Left ventricle myocardium superior (tissue), 1 donor: ENCODE measurements at regions not wholly inside any gene's neighbourhood (a gene's known extent, or its start where the extent isn't known, plus 50 kb on each side); places are given as distances from the start of the nearest gene placed in this dataset.

Source experiments
- ATAC-seq: fragments of 200-7000 bp; cut with Tn5 transposase; one replicate; pipeline ENCODE4 v1.9.1; 2020; ENCODE audit warnings: mild to moderate bottlenecking, moderate library complexity
- DNase-seq: peaks from one replicate; pipeline ENCODE4 v3.0.0-alpha.2; 2020
- intact Hi-C: fragments of 100-400 bp; cut with micrococcal nuclease; formaldehyde crosslinking; loops from one replicate; pipeline ENCODE4 v1.11.0; 2022
- donor health status: DM: no; HTN: yes; CAD: no; lungs with severe emphysema.

DNA sequence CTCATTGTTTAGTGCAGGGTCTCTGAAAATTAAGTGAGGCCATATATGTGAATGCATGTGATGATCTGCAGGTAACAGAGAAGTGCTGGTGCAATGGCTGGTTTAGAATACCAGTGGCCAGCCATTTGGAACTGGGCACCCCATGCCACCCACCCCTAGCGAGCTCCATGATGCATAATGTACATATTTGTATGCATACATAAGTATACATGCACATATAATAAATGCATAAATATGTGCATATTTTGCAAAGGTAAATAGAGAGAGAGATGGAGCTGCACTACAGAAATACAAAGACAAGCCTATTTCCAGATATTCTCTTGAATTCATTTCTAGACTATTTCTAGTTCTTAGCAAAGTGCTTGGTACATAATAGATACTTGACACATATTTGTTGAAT, 68.5 kb upstream of the IGSF21 start:
- intact Hi-C loops: no loop called here
- DNase-seq: no peak
- ATAC-seq: no peak

DNA sequence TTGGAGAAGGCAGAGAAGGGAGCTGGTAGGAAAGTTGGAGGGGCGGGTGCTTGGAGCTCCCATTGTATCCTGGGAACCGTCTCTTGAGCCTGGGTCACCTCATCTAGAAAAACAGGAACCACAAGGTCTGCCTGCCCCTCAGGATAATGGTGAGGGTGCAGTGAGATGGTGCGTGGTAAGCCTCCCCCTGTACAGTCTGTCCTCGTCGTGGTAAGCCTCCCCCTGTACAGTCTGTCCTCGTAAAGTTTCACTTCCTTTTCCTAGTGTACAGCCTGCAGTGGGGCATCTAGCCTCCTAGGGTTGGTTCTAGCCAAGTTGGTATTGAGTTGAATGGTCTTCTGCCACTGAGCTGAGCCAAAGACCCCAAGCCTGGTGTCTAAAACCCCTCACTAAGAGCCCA, 66.5 kb upstream of the IGSF21 start:
- peak; percentile 80 for ATAC-seq
- DNase-seq: no peak
- intact Hi-C loops: no loop called here

DNA sequence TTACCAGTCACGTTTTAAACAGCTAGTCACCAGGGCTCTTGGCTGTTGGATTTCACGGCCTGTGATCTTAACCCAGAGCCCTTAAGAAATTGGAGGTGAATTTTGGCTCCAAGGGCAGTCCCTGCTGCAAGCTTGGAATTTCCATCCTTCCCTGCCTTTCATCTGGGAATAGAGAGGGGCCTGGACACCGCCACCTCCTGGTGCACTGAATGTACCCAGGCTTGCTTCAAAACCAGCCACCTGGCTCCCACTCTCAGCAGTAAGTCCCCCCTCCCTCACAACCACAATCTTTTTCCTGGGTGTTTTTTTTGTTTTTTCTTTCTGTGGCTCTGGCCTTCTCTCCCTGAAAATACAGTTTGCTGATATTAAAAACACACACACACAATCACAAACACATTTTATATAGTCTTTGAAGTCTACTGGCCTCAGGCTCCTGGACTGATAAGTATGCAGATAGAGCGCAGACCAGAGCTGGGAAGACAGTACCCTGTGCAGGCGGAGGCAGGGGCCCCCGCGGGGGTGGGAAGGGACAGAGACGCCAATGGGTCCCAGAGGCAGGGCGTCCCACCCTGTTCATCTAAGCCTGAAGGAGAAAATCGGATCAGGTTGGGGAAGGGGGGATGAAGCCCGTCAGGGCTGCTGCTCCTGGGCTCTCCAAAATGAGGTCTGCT, 65.8 kb upstream of the IGSF21 start:
- DNase-seq (peak; percentile 32), ATAC-seq (no peak)
- intact Hi-C loops: no loop called here

DNA sequence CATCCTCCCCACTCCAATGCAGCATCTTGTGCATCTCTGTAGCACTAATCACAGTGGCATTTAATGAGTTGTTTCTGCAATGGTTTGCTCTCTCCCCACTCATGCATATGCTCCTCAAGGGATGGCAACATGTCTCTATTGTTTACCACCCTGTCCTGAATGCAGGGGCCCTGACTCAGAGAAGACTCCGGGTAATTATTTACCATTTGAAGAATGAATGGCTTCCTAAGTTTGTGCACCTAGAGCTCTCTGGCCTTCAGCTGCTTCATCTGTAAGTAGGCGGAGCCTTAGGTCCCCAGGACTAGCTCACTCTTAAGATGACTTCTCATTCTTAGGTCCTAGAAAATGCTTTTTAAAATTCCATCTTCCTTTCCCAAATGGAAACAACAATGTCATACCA, 63.7 kb upstream of the IGSF21 start:
- ATAC-seq: no peak
- DNase-seq: no peak
- intact Hi-C loops: no loop called here

DNA sequence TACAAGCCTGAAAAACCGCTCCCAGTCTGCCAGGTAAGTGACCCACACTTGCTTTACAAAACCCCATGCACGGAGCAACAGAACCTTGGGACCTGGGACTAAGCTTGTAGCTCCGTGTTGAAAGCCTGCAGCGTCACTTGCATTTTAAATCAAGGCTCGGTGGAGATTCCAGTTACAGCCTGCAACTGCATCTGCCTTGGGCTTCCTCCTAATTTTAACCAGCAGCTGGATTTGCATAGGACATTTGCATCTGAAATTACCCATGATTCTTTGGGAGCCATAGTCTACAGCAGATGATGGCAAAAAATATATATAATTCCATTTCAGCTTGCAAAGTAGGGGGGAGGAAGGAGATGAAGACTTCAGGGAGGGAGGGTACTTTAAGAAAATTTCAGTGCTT, 62.4 kb upstream of the IGSF21 start:
- ATAC-seq (no peak), DNase-seq (no peak)

DNA sequence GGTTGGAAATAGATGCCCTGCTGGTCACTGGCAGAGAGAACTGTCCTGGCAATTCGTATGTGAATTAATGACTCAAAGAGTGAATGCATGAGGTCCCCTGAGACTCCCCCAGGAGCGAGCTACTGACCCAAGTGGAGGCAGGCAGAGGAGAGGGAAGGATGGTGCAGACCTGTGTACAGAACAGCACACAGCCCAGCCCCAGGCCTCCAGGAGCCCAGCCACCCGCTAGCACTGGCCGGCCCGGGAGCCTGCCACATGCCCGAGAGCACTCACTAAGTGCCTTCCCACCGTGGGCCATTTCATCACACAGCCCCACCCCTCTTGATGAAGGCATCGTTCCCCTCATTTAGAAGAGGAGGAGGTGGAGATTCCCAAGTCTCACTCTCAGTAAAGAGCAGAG, 62.0 kb upstream of the IGSF21 start:
- ATAC-seq: no peak
- no peak for DNase-seq
- intact Hi-C loops: no loop called here

More for the DNA sequence above, 62.4 kb upstream of the IGSF21 start:
- intact Hi-C loops: no loop called here

DNA sequence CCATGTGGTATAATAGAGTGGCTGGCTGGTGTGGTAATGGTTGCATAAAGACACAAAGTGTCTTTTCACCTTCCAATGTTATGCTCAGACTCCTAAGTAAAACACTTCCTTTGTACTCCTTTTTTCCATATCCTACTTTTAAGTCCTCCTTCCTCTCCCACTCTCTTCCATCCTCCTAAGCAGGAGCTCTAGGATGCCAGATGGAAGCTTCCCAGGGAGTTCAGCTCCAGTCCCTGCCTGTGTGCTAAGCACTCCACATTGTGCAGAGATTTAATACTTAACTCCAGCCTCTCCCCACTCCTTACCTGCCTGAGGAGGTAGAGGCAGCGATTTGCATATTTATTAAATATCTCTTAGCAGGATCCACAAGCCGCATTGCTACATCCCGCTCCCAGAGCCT, 60.5 kb upstream of the IGSF21 start:
- intact Hi-C loops: no loop called here
- no peak for ATAC-seq
- DNase-seq: no peak

DNA sequence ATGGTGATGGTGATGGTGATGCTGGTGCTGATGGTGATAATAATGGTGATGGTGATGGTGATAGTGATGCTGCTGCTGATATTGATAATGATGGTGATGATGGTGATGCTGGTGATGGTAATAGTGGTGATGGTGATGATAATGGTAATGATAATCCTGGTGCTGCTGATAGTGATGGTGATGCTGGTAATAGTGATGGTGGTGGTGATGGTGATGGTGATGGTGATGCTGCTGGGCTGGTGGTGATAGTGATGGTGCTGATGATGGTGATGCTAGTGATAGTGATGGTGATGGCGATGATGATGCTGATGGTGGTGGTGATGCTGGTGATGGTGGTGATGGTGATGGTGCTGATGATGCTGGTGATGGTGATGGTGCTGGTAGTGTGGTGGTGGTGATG, 58.4 kb upstream of the IGSF21 start:
- intact Hi-C loops: no loop called here
- ATAC-seq (no peak), DNase-seq (no peak)

DNA sequence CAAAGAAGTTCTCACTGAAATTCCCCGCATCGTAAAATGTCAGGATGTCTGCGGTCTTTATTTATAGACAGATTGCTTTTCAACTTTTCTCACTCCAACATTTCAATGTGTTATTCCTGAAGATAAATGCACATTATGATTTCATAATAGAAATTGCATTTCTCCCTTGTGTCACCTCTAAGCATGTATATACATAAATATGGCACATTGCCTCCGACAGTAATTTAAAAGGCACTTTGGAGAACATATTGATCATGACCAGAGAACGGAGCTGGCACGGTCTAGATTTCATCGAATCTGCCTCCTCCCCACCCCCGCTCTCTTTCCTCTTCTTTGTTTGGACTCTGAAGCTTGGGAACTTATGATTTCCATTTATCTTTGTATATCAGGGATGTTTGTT, 54.9 kb upstream of the IGSF21 start:
- intact Hi-C loops: no loop called here
- no peak for ATAC-seq
- DNase-seq: no peak

DNA sequence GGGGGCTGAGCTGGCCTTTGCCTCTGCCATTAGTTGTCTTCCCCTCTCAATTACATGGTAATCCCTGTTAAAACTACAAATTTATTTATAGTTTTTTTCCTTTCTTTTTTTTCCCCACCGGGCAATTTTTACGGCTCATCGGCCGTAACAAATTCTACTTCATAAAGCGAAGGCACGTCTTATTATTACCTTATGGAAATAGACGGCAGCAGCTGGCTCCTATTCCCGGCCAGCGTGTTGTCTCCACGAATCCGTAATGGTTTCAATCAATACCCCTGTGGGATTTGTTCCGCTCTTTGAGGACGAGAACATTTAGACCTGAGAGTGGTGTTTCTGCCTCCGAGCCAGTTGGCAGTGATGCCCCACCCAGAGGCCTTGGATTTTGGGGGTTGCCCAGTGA, 52.4 kb upstream of the IGSF21 start:
- no peak for ATAC-seq
- intact Hi-C loops: no loop called here
- DNase-seq: no peak

DNA sequence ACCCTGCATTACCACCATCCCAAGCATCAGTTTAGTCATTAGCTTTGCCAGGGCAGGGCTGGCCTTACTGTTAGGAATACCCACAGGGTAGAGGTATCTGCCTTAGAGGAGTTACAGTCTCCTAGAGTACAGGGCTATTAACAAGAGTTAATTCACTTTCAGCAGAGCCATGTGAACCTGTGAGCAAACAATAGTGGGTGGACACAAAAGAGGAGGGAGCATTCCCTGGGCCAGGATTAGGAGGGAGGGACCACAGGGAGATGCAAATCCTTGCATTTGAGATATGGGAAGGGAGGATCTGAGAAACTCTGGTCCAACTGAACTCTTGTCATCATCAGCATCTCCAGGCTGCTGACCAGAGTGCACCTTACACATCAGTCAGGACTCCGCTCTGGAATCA, 51.1 kb upstream of the IGSF21 start:
- DNase-seq: no peak
- no peak for ATAC-seq
- intact Hi-C loops: no loop called here

DNA sequence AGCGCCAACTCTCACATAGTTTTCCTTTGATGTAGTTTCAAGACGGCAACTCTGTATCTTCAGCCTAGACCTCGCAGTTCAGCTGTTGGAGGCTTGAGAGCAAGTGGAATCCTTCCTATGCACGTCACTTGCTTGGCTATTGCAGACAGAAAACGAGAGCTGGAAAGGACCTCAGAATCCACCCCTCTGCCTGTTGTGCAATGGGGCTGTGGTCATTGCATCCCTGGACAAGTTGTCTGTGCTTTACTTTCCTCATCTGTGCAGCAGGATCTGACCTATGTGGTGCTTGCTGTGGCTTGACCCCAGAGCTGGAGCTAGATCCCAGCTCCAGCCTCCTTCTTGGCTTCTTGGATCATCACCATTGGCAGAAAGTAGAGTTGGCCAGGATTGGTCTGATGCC, 50.0 kb upstream of the IGSF21 start:
- peak; percentile 20 for ATAC-seq
- no peak for DNase-seq
- intact Hi-C loops: no loop called here
